GM19043 (cell line): ENCODE measurements at regions not wholly inside any gene's neighbourhood (a gene's known extent, or its start where the extent isn't known, plus 50 kb on each side); places are given as distances from the start of the nearest gene placed in this dataset.
"Not testable (repeated sequence)": the region's sequence is repeated elsewhere in the genome, so short reads cannot be mapped to it uniquely, and the experiment has no call there.

ENCODE experiments used
- ATAC-seq: cut with Tn5 transposase; IDR thresholded peaks from one replicate; pipeline ENCODE4 v1.9.1; 2021; ENCODE audit warnings: low read depth; ENCODE audit not compliant: unreplicated experiment

DNA sequence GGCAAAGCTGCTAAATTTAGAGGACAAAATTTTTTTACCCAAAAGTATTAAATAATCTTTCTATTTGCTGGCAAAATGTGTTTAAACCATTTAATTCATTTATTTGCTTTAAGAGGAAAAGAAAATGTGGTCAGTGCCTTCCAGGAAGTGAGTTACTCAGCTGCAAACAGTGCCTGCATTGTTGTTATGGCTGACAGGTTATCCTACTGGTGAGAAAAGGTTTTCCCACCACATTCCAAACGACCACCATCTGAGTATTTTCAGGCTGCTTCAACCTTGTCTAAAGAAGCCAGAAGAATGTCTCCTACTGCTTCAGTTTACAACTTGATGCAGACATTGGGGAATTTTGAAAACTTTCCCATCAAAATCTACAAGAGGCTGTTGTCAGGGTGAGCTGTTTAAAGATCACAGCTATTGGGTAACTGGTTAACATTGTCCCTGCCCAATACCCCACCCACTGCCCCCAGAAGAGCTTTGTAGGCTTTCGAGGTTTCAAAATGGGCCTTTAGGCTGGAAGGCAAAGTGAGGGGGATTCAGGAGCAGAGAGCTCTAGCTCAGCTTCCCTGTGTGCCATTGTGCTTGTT lies 461.3 kb upstream of the FANCL start:
- no peak for ATAC-seq

DNA sequence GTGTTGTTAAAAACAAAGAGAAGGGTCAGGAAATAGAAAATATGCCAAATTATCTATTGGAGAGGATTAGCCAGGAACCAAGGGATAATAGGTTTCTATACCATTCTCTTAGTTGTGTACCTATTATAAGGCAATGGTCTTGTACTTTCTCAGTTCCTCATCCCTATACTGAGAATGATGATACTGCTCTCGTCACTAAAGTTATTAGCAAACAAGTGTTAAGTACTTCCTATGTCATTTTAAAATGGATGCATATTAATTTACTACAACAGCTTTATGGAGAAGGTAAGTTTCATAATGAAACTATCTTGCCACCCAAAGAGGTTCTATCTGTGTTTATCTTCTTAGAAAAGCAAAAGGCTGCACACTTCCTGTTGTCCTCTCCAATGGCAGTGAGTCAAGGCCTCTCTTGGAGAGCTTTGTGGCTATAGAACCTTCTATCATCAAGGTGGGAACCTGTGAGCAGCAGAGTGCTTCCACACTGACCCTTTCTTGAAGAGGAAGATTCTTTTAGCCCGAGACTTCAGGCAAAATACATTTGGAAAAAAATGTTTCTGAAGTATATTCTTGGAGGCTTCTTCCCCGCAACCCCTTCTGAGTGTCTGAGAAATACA lies 460.7 kb upstream of the FANCL start:
- ATAC-seq, result peak; percentile 61

DNA sequence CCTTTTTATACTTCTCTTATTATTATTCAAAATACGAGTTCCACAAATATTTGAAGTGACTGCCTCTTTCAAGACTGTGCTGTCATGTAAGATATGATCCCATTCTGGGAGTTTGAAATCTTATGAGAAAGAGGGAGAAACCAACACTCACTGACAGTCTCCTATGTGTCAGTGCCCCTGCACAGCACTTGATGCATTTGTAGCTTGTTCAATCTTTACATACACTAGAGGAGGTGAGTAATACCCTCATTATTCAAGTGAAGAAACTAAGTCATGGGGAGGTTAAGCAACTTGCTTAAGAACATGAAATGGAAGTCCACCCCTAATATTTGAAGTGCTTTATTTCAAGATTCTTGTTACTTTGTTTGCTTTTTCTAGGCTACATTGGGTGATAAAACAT lies 459.5 kb upstream of the FANCL start:
- ATAC-seq, result no peak

DNA sequence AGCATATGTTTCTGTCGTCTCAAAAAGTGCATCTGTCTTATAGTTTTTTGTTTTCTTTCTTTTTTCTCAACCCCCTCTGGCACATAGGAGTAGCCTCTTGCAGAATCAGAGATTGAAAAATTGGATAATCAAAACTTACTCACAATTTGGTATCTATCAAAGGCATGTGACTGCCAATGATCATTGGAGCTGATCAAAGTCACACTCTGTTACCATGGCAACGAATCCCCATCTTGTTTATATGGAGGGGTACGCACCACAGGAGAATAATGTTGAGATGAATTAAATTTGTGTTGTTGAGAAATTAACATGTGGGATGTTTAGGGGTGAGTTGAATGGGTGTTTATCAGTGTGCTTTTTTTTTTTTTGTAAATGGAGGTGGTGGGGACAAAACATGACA lies 458.3 kb upstream of the FANCL start:
- ATAC-seq, result no peak

DNA sequence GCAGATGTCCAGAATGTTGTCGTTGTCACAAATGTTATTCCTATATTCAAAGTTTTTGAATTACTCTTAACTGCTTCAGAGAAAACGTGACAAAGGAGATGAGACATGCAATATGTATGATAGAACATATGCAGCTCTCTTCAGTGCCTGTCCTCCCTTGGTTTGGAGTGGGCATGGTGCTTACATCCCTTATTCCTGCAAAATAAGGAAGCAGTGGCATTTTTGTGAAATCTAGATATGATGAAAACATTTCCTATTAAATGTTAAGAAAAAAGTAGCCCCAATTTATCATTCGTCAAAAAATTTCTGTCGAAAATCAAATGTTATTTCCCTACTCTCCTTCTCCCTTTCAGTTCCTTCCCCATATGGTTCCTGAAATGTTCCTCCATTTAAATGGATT lies 457.5 kb upstream of the FANCL start:
- ATAC-seq, result no peak

DNA sequence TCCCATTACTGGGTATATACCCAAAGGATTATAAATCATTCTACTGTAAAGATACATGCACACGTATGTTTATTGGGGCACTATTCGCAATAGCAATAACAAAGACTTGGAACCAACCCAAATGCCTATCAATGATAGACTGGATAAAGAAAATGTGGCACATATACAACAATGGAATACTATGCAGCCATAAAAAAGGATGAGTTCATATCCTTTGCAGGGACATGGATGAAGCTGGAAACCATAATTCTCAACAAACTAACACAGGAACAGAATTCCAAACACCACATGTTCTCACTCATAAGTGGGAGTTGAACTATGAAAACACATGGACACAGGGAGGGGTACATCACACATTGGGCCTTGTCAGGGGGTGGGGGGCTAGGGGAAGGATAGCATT lies 453.0 kb upstream of the FANCL start:
- not testable (repeated sequence) for ATAC-seq

DNA sequence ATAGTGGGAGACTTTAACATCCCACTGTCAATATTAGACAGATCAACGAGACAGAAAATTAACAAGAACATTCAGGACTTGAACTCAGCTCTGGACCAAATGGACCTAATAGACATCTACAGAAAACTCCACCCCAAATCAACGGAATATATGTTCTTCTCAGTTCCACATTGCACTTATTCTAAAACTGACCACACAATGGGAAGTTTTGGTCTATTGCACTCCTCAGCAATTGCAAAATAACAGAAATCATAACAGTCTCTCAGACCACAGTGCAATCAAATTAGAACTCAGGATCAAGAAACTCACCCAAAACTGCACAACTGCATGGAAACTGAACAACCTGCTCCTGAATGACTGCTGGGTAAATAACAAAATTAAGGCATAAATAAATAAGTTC lies 449.9 kb upstream of the FANCL start:
- ATAC-seq, result not testable (repeated sequence)

DNA sequence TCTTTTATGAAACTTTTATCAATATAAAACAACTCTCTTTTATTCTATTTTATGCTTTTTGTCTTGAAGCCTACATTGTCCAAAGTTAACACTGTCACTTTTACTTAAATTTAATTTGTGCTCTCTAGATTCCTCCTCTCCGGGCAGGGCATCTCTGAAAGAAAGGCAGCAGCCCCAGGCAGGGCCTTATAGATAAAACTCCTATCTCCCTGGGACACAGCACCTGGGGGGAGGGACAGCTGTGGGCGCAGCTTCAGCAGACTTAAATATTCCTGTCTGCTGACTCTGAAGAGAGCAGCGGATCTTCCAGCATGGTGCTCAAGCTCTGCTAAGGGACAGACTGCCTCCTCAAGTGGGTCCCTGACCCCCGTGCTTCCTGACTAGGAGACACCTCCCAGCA lies 447.7 kb upstream of the FANCL start:
- no peak for ATAC-seq

DNA sequence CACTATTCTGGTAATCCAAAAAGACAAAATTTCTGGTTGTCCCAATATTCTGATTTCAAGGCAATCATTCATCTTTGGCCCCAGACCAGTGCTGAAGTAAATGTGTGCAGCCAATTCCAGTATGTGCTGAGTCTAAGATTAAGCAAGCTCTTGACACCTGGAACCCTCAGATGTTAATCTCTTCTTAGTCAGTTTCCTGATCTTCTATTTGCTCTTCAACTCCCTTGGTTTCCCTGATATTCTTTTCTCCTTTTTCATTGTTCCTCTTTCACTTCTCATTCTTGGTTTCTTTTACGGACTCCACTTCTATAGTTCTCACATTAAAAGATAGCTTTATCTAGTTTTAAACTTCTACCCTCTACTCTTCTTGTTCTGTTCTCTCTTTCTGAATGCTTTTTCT lies 445.7 kb upstream of the FANCL start:
- ATAC-seq, result no peak

DNA sequence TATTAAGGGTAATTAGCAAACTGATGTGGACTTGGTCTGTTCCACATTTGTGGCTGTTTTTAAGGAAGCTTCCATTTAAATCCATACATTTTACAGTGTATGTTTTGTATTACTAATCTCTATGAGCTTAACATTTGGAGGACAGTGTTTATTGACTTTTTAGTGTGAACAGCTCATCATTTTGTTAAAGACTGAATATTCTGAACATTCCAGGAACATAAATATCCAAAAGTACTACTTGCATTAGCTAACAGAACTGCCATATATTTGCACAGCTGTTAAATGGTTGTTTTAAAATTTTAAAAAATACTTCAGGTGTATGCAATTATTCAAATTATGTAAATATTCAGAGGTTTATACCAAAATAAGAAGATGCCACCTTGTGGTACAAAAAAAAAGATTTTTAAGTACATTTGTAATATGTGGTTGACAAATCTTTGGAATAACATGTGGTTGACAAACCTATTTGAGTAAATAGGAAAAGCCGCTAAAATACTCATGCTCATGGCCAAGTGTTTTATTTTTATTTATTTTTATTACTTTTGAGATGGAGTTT lies 439.7 kb upstream of the FANCL start:
- ATAC-seq, result no peak

DNA sequence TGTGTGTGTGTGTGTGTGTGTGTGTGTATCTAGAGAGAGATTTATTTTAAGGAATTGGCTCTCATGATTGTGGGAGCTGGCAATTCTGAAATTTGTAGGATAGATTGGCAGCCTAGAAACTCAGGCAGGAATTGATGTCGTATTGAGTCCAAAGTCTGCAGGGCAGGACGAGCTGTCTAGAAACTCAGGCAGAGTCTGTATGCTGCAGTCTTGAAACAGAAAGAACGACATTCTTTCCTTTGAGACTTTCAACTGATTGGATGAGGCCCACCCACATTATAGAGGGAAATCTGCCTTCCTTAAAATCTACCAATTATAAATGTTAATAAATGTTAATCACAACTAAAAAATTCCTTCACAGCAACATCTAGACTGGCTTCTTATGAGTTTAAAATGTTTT lies 436.6 kb upstream of the FANCL start:
- ATAC-seq, result no peak

DNA sequence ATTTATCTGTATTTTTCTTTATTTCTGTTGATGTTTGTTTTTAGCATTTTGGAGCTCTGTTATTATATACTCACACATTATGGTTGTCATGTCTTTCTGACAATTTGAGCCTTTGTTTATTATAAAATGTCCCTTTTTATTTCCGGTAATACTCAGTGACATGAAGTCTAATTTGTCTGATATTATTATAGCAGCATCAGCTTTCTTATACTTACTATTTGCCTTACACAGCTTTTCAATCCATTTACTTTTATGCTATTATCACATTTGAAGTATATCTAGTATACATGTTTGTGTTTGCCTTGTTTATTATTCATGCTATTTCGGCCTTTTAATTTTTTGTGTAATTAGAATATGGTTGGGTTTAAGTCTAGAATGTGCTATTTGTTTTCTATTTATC lies 430.6 kb upstream of the FANCL start:
- no peak for ATAC-seq

DNA sequence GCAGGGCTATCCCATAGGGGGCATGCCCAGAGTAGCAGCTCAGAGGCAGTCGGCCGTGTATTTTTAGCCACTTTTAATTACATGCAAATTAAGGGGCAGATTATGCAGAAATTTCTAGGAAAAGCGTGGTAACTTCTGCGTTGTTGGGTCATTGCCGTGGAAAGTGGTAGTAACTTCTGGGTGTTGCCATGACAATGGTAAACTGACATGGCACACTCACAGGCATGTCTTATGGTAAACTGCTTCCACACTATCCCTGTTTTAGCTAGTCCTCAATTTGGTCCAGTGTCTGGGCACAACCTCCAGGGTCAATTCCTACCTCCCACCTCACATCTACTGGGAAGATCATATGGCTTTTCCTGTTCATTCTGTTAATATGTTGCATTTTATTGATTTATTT lies 428.9 kb upstream of the FANCL start:
- no peak for ATAC-seq

DNA sequence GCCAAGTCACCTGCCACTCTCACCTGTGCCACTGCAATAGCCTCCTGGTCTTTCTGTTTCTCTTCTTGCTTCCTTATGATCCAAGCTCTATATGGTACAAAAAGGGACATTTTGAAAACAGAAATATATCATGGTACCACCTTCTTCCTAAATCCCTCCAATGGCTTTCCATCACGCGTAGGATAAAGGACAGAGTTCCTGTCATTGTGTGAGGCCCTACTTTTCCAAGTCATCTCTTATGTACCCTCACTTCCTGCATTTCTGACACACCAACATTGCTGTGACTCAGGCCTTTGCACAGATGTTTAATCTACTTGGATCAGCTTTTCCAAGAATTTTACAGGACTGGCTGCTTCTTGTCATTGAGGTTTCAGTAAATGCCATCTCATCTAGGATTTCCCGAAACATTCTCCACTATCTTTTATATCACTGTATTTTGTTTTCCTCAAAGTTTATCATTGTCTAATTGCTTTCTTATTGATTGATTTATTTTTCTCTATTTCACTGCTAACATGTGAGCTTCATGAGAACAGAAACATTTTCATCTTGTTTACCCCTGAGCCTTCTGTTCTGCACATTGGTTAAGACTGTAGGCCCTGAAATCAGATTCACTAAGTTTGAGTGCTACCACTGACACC lies 426.1 kb upstream of the FANCL start:
- ATAC-seq, result no peak

DNA sequence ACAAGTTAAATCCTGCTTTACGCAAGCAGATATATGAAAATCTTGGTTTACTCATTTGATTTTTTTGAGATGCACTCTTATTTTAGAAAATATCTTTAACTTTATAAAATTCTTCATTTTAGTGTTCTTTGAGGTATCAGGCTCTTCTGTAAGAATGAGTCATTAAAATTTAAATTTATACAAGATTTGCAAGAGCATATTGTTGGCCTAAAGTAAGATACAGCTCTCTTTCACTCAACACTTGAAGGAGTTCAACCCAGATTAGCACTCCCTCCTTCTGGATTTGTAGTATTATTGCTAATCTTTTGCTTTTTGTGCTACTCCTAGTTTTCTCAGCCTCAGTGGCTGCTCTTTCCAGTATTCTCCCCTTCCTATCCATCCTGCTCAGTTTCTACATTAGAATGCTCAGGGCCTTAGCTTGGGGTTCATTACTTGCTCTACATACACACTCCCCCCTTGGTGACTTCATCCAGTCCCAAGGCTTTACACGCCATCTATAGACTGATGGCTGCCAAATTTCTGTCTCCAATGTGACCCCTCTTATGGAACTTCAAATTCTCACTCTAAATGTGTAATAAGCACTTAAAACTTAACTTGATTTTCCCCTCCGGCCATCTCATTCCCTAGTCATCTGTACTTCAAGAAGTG lies 425.3 kb upstream of the FANCL start:
- no peak for ATAC-seq

DNA sequence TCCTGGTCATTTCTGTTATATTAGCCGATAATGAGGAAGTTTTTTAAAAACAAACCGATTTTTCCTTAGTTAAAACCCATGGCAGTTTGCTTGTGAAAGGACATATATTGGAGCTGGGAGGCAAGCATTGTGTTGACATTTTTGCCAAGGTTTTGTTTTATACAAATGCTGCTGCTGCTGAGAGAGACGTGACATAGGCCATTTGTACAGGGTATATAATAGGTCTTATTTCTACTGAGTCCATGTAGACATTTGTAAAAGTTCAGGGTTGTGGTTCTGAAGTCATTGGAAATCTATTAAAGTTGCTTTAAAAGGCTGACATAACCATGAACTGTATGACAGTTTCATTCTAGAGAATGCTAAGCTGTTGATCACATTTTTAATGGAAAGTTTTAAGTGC lies 424.0 kb upstream of the FANCL start:
- ATAC-seq, result no peak

DNA sequence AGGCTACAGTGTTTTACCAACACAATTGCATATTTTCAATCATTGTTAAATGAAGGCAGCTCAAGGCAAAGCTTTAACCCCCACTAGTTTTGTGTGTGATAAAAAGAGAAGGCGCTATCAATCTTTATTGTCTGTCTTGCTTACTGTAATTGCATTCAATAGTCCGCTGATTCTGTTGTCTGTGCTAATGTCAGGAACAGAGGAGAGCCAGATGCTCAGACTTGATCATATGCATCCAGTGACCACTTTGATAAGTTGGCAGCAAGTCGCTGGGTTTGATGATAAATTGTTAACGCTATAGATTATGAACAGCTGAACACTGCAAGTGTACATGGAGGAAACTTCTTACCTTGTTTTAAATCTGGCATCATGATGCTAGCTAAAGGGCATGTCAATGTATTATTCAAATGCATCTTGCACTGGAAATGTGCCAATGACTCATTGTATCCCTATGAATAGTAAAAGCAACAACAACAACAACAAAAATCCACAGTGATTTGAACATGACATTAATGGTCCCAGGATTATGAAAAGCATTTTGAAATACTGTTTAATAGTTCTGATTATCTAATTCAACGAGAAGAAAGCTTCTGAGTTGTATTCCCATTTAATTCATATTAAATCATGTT lies 423.5 kb upstream of the FANCL start:
- ATAC-seq, result no peak

DNA sequence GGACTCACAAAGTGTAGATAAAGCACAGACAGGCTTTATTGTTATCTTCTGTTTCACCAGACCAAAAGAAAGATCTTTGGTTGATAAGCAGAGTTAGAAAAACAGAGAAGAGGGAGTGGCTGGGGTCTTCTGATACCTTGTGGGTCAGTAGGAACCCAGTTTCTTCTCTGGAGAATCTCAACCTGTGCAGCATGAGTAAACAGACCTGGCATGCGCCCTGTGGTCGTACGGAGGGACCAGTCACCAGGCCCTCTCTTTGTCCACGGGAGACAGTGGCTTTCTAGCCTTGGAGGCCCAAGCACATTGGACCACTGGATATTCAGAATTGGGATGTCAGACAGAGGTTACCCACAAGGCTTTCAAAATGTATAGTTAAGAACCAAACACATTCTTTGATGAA lies 418.9 kb upstream of the FANCL start:
- ATAC-seq, result no peak

DNA sequence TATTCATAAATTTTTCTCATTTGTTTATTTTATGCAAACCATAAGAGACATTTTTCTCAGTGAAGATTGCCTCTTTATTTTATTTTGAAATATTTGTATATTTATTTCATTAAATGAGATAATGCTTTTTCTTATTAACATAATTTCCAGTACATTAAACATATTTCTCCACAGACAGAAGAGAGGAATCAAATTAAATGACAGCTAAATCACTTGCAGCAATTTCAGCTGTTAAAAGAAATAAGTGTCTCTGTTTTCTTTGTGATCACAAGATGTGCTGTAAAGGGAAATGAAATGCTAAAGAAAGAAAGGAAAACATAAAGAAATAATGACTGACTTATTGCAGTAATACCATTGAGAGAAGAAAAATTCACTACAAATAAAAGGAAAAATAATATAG lies 414.0 kb upstream of the FANCL start:
- no peak for ATAC-seq

DNA sequence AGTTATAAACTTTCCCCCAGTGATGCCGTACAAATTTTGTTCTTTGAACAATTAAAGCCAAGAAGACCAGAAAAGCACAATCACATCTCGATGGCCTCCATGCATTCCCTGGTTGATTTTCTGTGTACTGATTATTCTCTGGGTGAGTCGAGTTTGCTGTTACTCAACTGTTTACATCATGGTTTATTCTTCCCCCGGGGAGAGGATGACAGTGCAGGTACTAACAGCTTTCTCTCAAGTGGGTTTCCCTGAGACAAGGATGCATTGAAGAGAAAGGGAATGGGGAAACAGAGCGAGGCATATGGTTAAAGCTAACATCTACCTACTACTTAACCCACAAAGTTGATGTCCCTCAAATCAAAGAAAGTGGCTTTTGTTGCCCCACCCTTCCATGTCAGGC lies 410.8 kb upstream of the FANCL start:
- no peak for ATAC-seq

DNA sequence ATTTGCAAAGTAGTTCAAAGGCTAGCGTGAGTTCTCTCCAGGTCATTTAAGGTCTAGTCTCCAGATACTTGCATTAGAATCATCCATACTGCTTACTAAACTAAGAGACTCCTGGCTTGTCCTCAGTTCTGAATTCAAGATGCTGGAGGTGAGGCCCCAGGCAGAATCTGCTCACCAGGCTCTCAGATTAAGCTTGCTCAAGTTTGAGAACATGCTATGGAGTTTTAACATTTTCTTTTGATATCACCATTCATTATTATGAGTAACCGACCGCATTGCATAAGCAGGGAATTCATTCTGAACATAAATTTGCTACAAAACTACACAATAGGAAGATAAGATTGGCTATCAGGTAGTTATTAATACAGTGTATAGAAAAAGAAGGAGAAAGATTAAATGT lies 409.7 kb upstream of the FANCL start:
- ATAC-seq, result no peak
